Sigmoid colon (tissue), 4 donors: ENCODE measurements at regions not wholly inside any gene's neighbourhood (a gene's known extent, or its start where the extent isn't known, plus 50 kb on each side); places are given as distances from the start of the nearest gene placed in this dataset.

ENCODE experiments used
- CTCF ChIP-seq, 4 experiments: fragments of 450-650 bp in 3 of 4; fragments of 200-600 bp in 1 of 4; IDR thresholded peaks; one replicate each; pipeline ENCODE4 v1.5.1; 2016 to 2019; ENCODE audit warnings: antibody characterized with exemption in 4 of 4, mild to moderate bottlenecking in 3 of 4, moderate library complexity in 2 of 4
- EP300 ChIP-seq, 4 donors: sonication (generic); formaldehyde crosslinking; IDR thresholded peaks; one replicate each; pipeline ENCODE4 v1.6.1; 2017; ENCODE audit warnings: antibody characterized with exemption in 4 of 4
- POLR2A ChIP-seq, 2 donors: fragments of 450-650 bp; IDR thresholded peaks; one replicate each; pipeline ENCODE4 v1.6.1; 2016; ENCODE audit warnings: antibody characterized with exemption in 2 of 2, mild to moderate bottlenecking in 2 of 2, moderate library complexity in 2 of 2
- POLR2AphosphoS5 ChIP-seq, 4 donors: sonication (generic); formaldehyde crosslinking; IDR thresholded peaks; one replicate each; pipeline ENCODE4 v1.6.1; 2017; ENCODE audit warnings: antibody characterized with exemption in 4 of 4

GRCh38 chr6:51339728-51340127, 521.1 kb downstream of the TFAP2B start:
- TF ChIP-seq CTCF (IDR thresholded peaks at IDR 0.05), result no peak
- TF ChIP-seq EP300 (IDR thresholded peaks at IDR 0.05), result no peak
- no peak for TF ChIP-seq POLR2AphosphoS5 (IDR thresholded peaks at IDR 0.05)
- no peak for TF ChIP-seq POLR2A (IDR thresholded peaks at IDR 0.05)
